B cell (primary cell): ENCODE measurements at regions not wholly inside any gene's neighbourhood (a gene's known extent, or its start where the extent isn't known, plus 50 kb on each side); places are given as distances from the start of the nearest gene placed in this dataset.
"Not testable (repeated sequence)": the region's sequence is repeated elsewhere in the genome, so short reads cannot be mapped to it uniquely, and the experiment has no call there.

Experiments used
- ATAC-seq: fragments of 200-7000 bp; cut with Tn5 transposase; one replicate; pipeline ENCODE4 v1.10.0; 2021; ENCODE audit warnings: low read depth, mild to moderate bottlenecking, moderate number of reproducible peaks, moderate library complexity
- CTCF ChIA-PET: fragments of 350-600 bp; sonication (Branson Sonifier 250); formaldehyde crosslinking; loops from one replicate; lab custom pipeline; 2021; ENCODE audit warnings: antibody characterized with exemption, inconsistent platforms; lab: Charles Lee
- POLR2A ChIA-PET: fragments of 350-600 bp; sonication (Branson Sonifier 250); formaldehyde crosslinking; loops from one replicate; lab custom pipeline; 2021; ENCODE audit warnings: antibody characterized with exemption; lab: Charles Lee
- DNase-seq: peaks from one replicate; pipeline ENCODE4 v3.0.0; 2013
- H2AFZ ChIP-seq: 2 replicates; pipeline ENCODE4 v1.6.1; 2012; ENCODE audit warnings: mild to moderate bottlenecking, low read depth, low read length; ENCODE audit not compliant: insufficient read depth, poor library complexity, severe bottlenecking
- H3K27ac ChIP-seq, 2 donors: 1 replicate in 1 of 2; 2 replicates in 1 of 2; pipeline ENCODE4 v1.5.1; 2012 to 2013; ENCODE audit warnings: low read length in 2 of 2, mild to moderate bottlenecking in 2 of 2, moderate library complexity in 1 of 2
- H3K27me3 ChIP-seq, 4 experiments: fragments of 200-600 bp in 1 of 4; sonication (generic) in 1 of 4; replicated peaks in 1 of 4; 1 replicate in 2 of 4; 2 replicates in 2 of 4; pipeline versions ENCODE4 v1.6.1 to v1.7.0; 2013 to 2016; ENCODE audit warnings: low read length in 3 of 4, mild to moderate bottlenecking in 2 of 4, mixed read lengths in 1 of 4, moderate library complexity in 1 of 4; ENCODE audit not compliant: insufficient read depth in 4 of 4, control insufficient read depth in 3 of 4; ENCODE audit errors: control extremely low read depth in 1 of 4
- H3K36me3 ChIP-seq, 2 experiments: replicated peaks in 1 of 2; 1 replicate in 1 of 2; 2 replicates in 1 of 2; pipeline versions ENCODE4 v1.6.1 to v1.7.1; 2013; ENCODE audit warnings: low read length in 1 of 2; ENCODE audit not compliant: insufficient read depth in 2 of 2, control insufficient read depth in 1 of 2; ENCODE audit errors: control extremely low read depth in 1 of 2, extremely low read depth in 1 of 2
- H3K4me1 ChIP-seq, 2 donors: fragments of 200-600 bp in 1 of 2; sonication (generic) in 1 of 2; 1 replicate in 1 of 2; 2 replicates in 1 of 2; pipeline versions ENCODE4 v1.5.1 to v1.6.1; 2013 to 2017; ENCODE audit warnings: low read length in 2 of 2; ENCODE audit not compliant: control insufficient read depth in 2 of 2, insufficient read depth in 2 of 2
- H3K4me2 ChIP-seq: replicated peaks from 2 replicates; pipeline ENCODE3; 2012; ENCODE audit warnings: mild to moderate bottlenecking, low read depth, low read length; ENCODE audit not compliant: poor library complexity, severe bottlenecking
- H3K4me3 ChIP-seq, 5 experiments: fragments of 200-600 bp in 1 of 5; sonication (generic) in 1 of 5; 1 replicate in 3 of 5; 2 replicates in 2 of 5; pipeline versions ENCODE4 v1.5.1 to v1.7.0; 2011 to 2016; ENCODE audit warnings: low read length in 4 of 5, mild to moderate bottlenecking in 4 of 5, low read depth in 2 of 5, control low read depth in 1 of 5, moderate library complexity in 1 of 5; ENCODE audit not compliant: insufficient read depth in 1 of 5; ENCODE audit errors: control extremely low read depth in 1 of 5, extremely low read depth in 1 of 5
- H3K79me2 ChIP-seq: fragments of 200-600 bp; sonication (generic); one replicate; pipeline ENCODE4 v1.6.0; 2016; ENCODE audit warnings: low read length; ENCODE audit not compliant: control insufficient read depth, insufficient read depth
- H3K9ac ChIP-seq: fragments of 200-600 bp; sonication (generic); 2 replicates; pipeline ENCODE4 v1.6.1; 2017; ENCODE audit warnings: mild to moderate bottlenecking, low read length, moderate library complexity
- H3K9me3 ChIP-seq, 3 donors: one replicate each; pipeline versions ENCODE4 v1.6.1 to v1.7.1; 2013; ENCODE audit warnings: low read length in 2 of 3; ENCODE audit not compliant: control insufficient read depth in 2 of 3, insufficient read depth in 1 of 3; ENCODE audit errors: control extremely low read depth in 1 of 3
- H4K20me1 ChIP-seq: 2 replicates; pipeline ENCODE4 v1.6.0; 2012; ENCODE audit warnings: mild to moderate bottlenecking, low read length; ENCODE audit not compliant: insufficient read depth, control insufficient read depth, poor library complexity, severe bottlenecking
- H3K27ac Mint-ChIP-seq: one replicate; pipeline ENCODE4 v1.8.0; 2021; ENCODE audit warnings: mixed read lengths
- H3K27me3 Mint-ChIP-seq: one replicate; pipeline ENCODE4 v1.8.0; 2021; ENCODE audit warnings: mixed read lengths
- H3K4me1 Mint-ChIP-seq: one replicate; pipeline ENCODE4 v1.8.0; 2021; ENCODE audit warnings: mixed read lengths
- H3K4me3 Mint-ChIP-seq: one replicate; pipeline ENCODE4 v1.8.0; 2021; ENCODE audit warnings: mixed read lengths
- H3K9me3 Mint-ChIP-seq: one replicate; pipeline ENCODE4 v1.8.0; 2022; ENCODE audit warnings: mixed read lengths; ENCODE audit not compliant: insufficient read depth
- EZH2 ChIP-seq: IDR thresholded peaks from 2 replicates; pipeline ENCODE4 v1.6.1; 2012; ENCODE audit warnings: borderline replicate concordance, low read depth, mild to moderate bottlenecking, moderate library complexity, low read length; ENCODE audit not compliant: insufficient read depth, poor library complexity, severe bottlenecking
- WGBS: methylation state at CpG from one replicate; pipeline ENCODE4 v1.1.5; 2013; ENCODE audit warnings: missing lambda C conversion rate; ENCODE audit not compliant: insufficient coverage; 5-methylcytosine and 5-hydroxymethylcytosine counted together
- intact Hi-C: fragments of 100-400 bp; cut with micrococcal nuclease; formaldehyde crosslinking; loops from one replicate; pipeline ENCODE4 v1.10.0; 2022
- TF ChIP-seq, protein P1 (sequence below): fragments of 200-600 bp; IDR thresholded peaks from one replicate; pipeline ENCODE4 v1.8.0; 2022; ENCODE audit warnings: antibody characterized with exemption, mild to moderate bottlenecking

DNA sequence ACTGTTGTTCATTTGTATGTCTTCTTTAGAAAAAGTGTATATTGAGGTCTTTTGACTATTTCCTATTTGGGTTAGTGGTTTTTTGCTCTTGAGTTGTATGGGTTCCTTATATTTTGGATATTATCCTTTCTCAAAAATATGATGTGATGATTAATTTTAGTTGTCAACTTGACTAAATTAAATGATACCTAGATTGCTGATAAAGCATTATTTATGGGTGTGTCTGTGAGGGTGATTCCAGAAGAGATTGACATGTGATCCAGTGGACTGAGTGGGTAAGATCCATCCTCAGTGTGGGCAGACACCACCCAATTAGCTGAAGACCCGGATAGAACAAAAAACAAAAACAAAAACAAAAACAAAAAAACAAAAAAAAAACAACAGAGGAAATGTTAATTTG is 115.1 kb upstream of the KIF2A start:
- TF ChIP-seq, protein P1, sequence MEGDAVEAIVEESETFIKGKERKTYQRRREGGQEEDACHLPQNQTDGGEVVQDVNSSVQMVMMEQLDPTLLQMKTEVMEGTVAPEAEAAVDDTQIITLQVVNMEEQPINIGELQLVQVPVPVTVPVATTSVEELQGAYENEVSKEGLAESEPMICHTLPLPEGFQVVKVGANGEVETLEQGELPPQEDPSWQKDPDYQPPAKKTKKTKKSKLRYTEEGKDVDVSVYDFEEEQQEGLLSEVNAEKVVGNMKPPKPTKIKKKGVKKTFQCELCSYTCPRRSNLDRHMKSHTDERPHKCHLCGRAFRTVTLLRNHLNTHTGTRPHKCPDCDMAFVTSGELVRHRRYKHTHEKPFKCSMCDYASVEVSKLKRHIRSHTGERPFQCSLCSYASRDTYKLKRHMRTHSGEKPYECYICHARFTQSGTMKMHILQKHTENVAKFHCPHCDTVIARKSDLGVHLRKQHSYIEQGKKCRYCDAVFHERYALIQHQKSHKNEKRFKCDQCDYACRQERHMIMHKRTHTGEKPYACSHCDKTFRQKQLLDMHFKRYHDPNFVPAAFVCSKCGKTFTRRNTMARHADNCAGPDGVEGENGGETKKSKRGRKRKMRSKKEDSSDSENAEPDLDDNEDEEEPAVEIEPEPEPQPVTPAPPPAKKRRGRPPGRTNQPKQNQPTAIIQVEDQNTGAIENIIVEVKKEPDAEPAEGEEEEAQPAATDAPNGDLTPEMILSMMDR: no peak
- no peak for TF ChIP-seq EZH2
- Mint-ChIP-seq H3K9me3 (peaks cover 8% of the 10 kb centered on the region), H3K27ac (no peak overlapping the region), H3K4me3 (no peak overlapping the region), H3K4me1 (no peaks in the 10 kb centered on the region), H3K27me3 (peaks cover 3% of the 10 kb centered on the region)
- Histone ChIP-seq H3K27me3 (peaks cover 0 to 3% (median 0%) of the 10 kb centered on the region in 4 experiments), H3K27ac (no peak overlapping the region), H2AFZ (no peak overlapping the region), H3K36me3 (no peaks in the 10 kb centered on the region), H4K20me1 (no peaks in the 10 kb centered on the region), H3K9ac (no peak overlapping the region), H3K4me2 (no peak overlapping the region), H3K9me3 (peaks cover 0 to 9% (median 0%) of the 10 kb centered on the region in 3 donors), H3K4me3 (no peak overlapping the region), H3K79me2 (no peaks in the 10 kb centered on the region), H3K4me1 (no peaks in the 10 kb centered on the region)
- intact Hi-C loops: no loop called here
- POLR2A ChIA-PET: no interaction called here
- 60% methylated on average over 1 of the region's 1 CpG for WGBS
- DNase-seq: no peak
- CTCF ChIA-PET: interaction anchor here (0.7 kb wide), 1 partner anchor 22 kb away, joined by 3 read pairs; no protein-coding TSS in a partner anchor
- no peak for ATAC-seq

- DNase-seq: no peak
- Histone ChIP-seq H3K9ac (no peak overlapping the region), H3K27ac (no peak overlapping the region), H2AFZ (no peak overlapping the region), H3K4me1 (no peaks in the 10 kb centered on the region), H3K9me3 (peaks cover 0 to 9% (median 0%) of the 10 kb centered on the region in 3 donors), H4K20me1 (no peaks in the 10 kb centered on the region), H3K27me3 (peaks cover 0 to 3% (median 0%) of the 10 kb centered on the region in 4 experiments), H3K4me3 (no peak overlapping the region), H3K79me2 (no peaks in the 10 kb centered on the region), H3K4me2 (no peak overlapping the region), H3K36me3 (no peaks in the 10 kb centered on the region)
- ATAC-seq: no peak
- no peaks in the 10 kb centered on the region for H3K4me1 Mint-ChIP-seq
- ChIA-PET CTCF (no interaction called here), POLR2A (no interaction called here)
- no peaks in the 10 kb centered on the region for H3K27me3 Mint-ChIP-seq
- TF ChIP-seq, protein P1: no peak
- TF ChIP-seq EZH2: no peak
- 73% methylated on average over 1 of the region's 1 CpG for WGBS
- no peak overlapping the region for H3K4me3 Mint-ChIP-seq
- intact Hi-C loops: no loop called here
- peaks cover 8% of the 10 kb centered on the region for H3K9me3 Mint-ChIP-seq
- no peak overlapping the region for H3K27ac Mint-ChIP-seq
Observed at GRCh38 chr5:62192958-62193357, 113.0 kb upstream of the KIF2A start.

- H3K4me2 ChIP-seq, H3K27me3 Mint-ChIP-seq, H3K9ac ChIP-seq, ATAC-seq, intact Hi-C loops, DNase-seq, H3K79me2 ChIP-seq, H3K27ac ChIP-seq, H4K20me1 ChIP-seq, POLR2A ChIA-PET, H3K9me3 ChIP-seq, H2AFZ ChIP-seq, H3K4me3 Mint-ChIP-seq, H3K4me3 ChIP-seq, H3K4me1 ChIP-seq, H3K27ac Mint-ChIP-seq, H3K27me3 ChIP-seq, CTCF ChIA-PET, H3K9me3 Mint-ChIP-seq, H3K36me3 ChIP-seq, H3K4me1 Mint-ChIP-seq: not testable (repeated sequence)
- 83% methylated on average over 3 of the region's 5 CpGs for WGBS
Observed at GRCh38 chr5:62196532-62196931, 109.5 kb upstream of the KIF2A start.
